ENCODE measurements at regions not wholly inside any gene's neighbourhood (a gene's known extent, or its start where the extent isn't known, plus 50 kb on each side); places are given as distances from the start of the nearest gene placed in this dataset.
"Not testable (repeated sequence)": the region's sequence is repeated elsewhere in the genome, so short reads cannot be mapped to it uniquely, and the experiment has no call there.

DNA sequence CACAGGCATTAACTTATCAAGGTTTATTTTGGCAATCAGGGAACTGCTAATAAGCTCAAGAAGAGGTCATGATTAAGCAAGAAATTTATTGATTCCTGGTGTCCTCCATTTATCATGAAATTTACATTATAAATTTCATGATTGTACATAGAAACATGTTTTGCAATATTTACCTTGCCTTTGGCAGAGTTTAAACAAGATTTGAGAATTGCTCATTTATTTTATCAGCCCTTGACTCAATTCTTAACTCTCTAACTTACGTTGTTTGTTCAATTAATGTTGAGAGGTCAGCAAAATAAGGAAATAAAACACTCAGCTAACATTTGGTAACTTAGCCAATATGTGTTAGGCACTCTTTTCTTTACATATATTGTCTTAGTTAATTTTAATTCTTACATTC, 286.6 kb downstream of the SLC7A11 start:
- H3K4me3 Mint-ChIP-seq = no peak overlapping the region
- H3K36me3 Mint-ChIP-seq = no peaks in the 10 kb centered on the region
- no peak overlapping the region for H3K27ac Mint-ChIP-seq
- H3K4me1 Mint-ChIP-seq (ENCODE audit: unreplicated experiment) = no peaks in the 10 kb centered on the region
- TF ChIP-seq, protein P1, sequence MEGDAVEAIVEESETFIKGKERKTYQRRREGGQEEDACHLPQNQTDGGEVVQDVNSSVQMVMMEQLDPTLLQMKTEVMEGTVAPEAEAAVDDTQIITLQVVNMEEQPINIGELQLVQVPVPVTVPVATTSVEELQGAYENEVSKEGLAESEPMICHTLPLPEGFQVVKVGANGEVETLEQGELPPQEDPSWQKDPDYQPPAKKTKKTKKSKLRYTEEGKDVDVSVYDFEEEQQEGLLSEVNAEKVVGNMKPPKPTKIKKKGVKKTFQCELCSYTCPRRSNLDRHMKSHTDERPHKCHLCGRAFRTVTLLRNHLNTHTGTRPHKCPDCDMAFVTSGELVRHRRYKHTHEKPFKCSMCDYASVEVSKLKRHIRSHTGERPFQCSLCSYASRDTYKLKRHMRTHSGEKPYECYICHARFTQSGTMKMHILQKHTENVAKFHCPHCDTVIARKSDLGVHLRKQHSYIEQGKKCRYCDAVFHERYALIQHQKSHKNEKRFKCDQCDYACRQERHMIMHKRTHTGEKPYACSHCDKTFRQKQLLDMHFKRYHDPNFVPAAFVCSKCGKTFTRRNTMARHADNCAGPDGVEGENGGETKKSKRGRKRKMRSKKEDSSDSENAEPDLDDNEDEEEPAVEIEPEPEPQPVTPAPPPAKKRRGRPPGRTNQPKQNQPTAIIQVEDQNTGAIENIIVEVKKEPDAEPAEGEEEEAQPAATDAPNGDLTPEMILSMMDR (conservative IDR thresholded peaks at IDR 0.05) = no peak
- H3K27me3 Mint-ChIP-seq = no peaks in the 10 kb centered on the region
- DNase-seq (ENCODE audit: extremely low spot score, unreplicated experiment) = no peak
- H3K9me3 Mint-ChIP-seq = peaks cover 5% of the 10 kb centered on the region

DNA sequence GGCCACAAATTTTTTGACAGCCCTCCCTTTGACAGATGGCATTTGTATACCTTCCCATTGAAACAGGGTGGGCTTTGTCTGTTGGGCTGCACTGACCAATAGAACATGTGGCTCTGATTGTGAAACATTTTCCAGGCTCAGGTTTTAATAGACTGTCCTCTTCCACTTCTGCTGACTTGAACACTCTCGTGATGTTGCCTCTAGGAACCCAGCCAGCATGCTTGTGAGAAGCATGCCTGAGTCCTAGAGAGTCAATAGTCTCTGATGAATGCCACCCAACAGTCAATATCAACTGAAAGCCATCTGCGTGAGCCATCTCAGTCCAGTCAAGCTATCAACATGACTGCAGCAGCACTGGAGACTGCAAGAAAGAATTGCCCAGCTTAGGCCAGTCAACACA, 290.0 kb downstream of the SLC7A11 start:
- no peak for DNase-seq (ENCODE audit: extremely low spot score, unreplicated experiment)
- no peaks in the 10 kb centered on the region for H3K27me3 Mint-ChIP-seq

DNA sequence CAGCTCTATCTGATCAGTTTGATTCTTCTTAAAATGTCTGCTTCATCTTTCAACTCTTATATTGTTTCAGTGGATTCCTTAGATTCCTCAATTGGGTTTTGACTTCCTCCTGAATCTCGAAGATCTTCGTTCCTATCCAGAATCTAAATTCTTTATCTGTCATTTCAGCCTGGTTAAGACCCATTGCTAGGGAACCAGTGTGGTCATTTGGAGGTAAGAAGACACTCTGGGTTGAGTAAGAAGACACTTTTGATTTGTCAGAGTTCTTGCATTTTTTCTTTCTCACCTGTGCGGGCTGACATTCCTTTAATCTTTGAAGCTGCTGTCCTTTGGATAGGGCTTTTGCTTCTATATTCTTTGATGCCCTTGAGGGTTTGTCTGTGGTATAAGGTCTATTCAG, 291.9 kb downstream of the SLC7A11 start:
- Mint-ChIP-seq H3K27ac (no peak overlapping the region), H3K4me3 (no peak overlapping the region), H3K9me3 (peaks cover 5% of the 10 kb centered on the region), H3K4me1 (ENCODE audit: unreplicated experiment) (no peaks in the 10 kb centered on the region), H3K36me3 (no peaks in the 10 kb centered on the region), H3K27me3 (no peaks in the 10 kb centered on the region)
- no peak for DNase-seq (ENCODE audit: extremely low spot score, unreplicated experiment)
- TF ChIP-seq, protein P1 (conservative IDR thresholded peaks at IDR 0.05) = no peak

More for the DNA sequence above, 290.0 kb downstream of the SLC7A11 start:
- TF ChIP-seq, protein P1 (conservative IDR thresholded peaks at IDR 0.05) = no peak
- Mint-ChIP-seq H3K4me1 (ENCODE audit: unreplicated experiment) (no peaks in the 10 kb centered on the region), H3K36me3 (no peaks in the 10 kb centered on the region), H3K27ac (no peak overlapping the region), H3K4me3 (no peak overlapping the region), H3K9me3 (peaks cover 5% of the 10 kb centered on the region)

- TF ChIP-seq, protein P1 (conservative IDR thresholded peaks at IDR 0.05) = no peak
- no peaks in the 10 kb centered on the region for H3K4me1 Mint-ChIP-seq (ENCODE audit: unreplicated experiment)
- H3K9me3 Mint-ChIP-seq = peaks cover 5% of the 10 kb centered on the region
- no peaks in the 10 kb centered on the region for H3K27me3 Mint-ChIP-seq
- H3K27ac Mint-ChIP-seq = no peak overlapping the region
- H3K36me3 Mint-ChIP-seq = no peaks in the 10 kb centered on the region
- H3K4me3 Mint-ChIP-seq = no peak overlapping the region
- DNase-seq (ENCODE audit: extremely low spot score, unreplicated experiment) = no peak
Measured at GRCh38 chr4:137949746-137950145, 292.4 kb downstream of the SLC7A11 start.

DNA sequence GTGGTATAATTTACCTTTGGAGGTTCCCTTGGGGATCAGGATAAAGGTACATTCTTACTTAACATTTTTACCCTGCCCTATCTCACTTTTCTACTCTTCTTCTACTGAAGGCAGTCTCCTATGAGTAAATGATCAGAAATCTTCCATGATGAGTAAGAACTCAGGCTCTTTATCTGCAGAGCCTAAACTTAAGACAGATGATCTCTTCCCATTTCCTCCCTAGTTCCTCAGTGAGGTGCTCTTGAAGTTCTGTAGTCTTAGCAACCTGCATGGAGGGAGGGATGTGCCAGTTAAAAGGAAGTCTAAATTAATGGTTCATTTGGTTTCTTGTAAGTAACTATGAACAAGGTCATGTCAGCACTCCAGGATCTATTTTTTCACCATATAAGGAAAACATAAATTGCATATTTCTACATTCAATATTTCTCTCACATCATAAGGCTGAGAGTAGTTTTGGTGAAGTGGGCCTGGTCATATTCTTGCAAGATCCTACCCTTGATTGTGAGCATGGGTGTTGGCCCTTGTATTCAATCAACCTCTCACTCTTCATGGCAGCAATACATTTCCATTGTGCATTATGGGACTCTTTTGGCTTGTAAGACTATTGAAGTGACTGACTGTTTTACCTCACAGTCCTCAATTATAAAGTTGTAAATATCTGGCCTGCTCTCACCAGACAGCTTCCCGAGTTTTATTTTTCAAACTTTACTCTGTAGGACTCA, 295.5 kb downstream of the SLC7A11 start:
- no peaks in the 10 kb centered on the region for H3K27me3 Mint-ChIP-seq
- no peak overlapping the region for H3K27ac Mint-ChIP-seq
- no peaks in the 10 kb centered on the region for H3K4me1 Mint-ChIP-seq (ENCODE audit: unreplicated experiment)
- H3K4me3 Mint-ChIP-seq = no peak overlapping the region
- H3K9me3 Mint-ChIP-seq = no peaks in the 10 kb centered on the region
- H3K36me3 Mint-ChIP-seq = no peaks in the 10 kb centered on the region
- no peak for DNase-seq (ENCODE audit: extremely low spot score, unreplicated experiment)
- TF ChIP-seq, protein P1 (conservative IDR thresholded peaks at IDR 0.05) = no peak

DNA sequence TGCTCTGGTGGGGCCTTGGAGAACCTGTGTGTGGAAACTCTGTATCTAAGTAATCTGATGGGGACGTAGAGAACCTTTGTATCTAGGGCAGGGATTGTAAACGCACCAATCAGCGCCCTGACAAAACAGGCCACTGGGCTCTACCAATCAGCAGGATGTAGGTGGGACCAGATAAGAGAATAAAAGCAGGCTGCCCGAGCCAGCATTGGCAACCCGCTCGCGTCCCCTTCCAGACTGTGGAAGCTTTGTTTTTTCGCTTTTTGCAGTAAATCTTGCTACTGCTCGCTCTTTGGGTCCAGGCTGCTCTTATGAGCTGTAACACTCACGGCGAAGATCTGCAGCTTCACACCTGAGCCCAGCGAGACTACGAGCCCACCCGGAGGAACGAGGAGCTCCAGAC, 299.3 kb downstream of the SLC7A11 start:
- H3K27ac Mint-ChIP-seq; H3K36me3 Mint-ChIP-seq; DNase-seq (ENCODE audit: extremely low spot score, unreplicated experiment); H3K4me3 Mint-ChIP-seq; H3K27me3 Mint-ChIP-seq; H3K4me1 Mint-ChIP-seq (ENCODE audit: unreplicated experiment): not testable (repeated sequence)
- H3K9me3 Mint-ChIP-seq = peaks cover 13% of the 10 kb centered on the region

DNA sequence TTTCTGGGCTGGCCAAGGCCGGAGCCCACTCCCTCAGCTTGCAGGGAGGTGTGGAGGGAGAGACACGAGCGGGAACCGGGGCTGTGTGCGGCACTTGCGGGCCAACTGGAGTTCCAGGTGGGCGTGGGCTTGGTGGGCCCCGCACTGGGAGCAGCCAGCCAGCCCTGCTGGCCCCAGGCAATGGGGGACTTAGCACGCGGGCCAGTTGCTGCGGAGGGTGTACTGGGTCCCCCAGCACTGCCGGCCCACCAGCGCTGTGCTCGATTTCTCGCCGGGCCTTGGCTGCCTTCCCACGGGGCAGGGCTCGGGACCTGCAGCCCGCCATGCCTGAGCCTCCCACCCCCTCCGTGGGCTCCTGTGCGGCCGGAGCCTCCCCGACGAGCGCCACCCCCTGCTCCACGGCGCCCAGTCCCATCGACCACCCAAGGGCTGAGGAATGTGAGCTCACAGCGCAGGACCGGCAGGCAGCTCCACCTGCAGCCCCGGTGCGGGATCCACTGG, 300.1 kb downstream of the SLC7A11 start:
- H3K27me3 Mint-ChIP-seq; DNase-seq (ENCODE audit: extremely low spot score, unreplicated experiment); H3K36me3 Mint-ChIP-seq; H3K4me1 Mint-ChIP-seq (ENCODE audit: unreplicated experiment); H3K27ac Mint-ChIP-seq; H3K4me3 Mint-ChIP-seq: not testable (repeated sequence)
- peaks cover 13% of the 10 kb centered on the region for H3K9me3 Mint-ChIP-seq

Data from type B pancreatic cell (in vitro differentiated cells).